GM21723 (cell line): ENCODE measurements at regions not wholly inside any gene's neighbourhood (a gene's known extent, or its start where the extent isn't known, plus 50 kb on each side); places are given as distances from the start of the nearest gene placed in this dataset.
"Not testable (repeated sequence)": the region's sequence is repeated elsewhere in the genome, so short reads cannot be mapped to it uniquely, and the experiment has no call there.

Experiments
- ATAC-seq: cut with Tn5 transposase; IDR thresholded peaks from one replicate; pipeline ENCODE4 v1.9.1; 2021; ENCODE audit warnings: mild to moderate bottlenecking, moderate library complexity; ENCODE audit not compliant: unreplicated experiment

- no peak for ATAC-seq
These were observed 335.3 kb downstream of the FGFR2 start for GRCh38 chr10:121262774-121263430.

GRCh38 chr10:121263431-121263783 lies 334.8 kb downstream of the FGFR2 start:
- ATAC-seq = no peak

- ATAC-seq = no peak
These were observed 332.7 kb downstream of the FGFR2 start for GRCh38 chr10:121265360-121266123.

DNA sequence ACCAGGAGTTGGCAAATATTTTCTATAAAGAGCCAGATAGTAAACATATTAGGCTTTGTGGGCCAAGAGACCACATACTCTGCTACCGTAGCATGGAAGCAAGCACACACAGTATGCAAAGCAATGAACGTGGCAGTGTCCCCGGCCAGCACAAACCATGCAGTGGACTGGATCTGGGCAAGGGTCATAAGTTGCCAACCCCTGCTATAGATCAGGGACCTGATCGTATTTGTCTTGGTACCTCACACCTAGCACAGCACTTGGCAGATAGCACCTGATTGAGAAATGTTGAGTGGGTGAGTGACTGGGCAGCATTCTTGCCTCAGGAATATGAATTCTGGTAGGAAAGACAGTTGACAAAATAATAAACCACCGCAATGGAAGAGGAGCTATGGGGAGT lies 331.9 kb downstream of the FGFR2 start:
- no peak for ATAC-seq

DNA sequence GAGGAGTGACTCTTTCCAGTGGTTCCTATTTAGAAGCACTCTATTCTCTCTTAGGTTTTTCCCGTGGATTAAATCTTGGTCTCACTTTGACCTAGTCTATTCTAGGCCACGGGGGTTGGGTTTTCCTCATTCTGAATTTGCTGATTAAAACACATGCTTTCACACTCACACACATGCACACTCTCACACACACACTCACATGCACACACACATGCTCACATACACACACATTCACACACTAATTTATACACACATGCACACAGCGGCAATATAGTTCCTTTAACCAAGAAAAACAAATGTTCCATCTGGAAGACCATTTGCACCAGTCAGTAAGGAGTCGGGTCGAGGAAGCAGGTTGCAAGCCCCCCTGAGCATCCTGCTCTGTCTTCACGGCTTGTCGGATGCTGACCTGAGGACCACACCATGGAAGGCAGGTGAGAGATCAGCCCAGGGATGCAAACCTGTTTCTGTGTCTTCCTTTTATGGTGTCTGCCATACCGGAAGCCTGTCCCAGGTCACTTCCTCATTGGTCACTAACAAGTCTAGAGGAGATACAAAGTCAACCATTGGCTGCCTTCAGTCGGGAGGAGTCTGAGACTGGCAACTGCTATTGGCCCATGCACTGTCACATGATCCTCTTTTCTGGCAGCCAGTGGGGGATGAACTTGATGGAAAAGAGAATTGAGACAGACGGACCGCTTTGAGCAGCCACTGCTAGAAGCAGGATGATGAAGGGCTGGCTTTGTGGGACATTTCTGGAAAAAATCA lies 330.8 kb downstream of the FGFR2 start:
- no peak for ATAC-seq

GRCh38 chr10:121268363-121268762 lies 329.9 kb downstream of the FGFR2 start:
- no peak for ATAC-seq

- no peak for ATAC-seq
These were observed 329.3 kb downstream of the FGFR2 start for GRCh38 chr10:121268863-121269432.

DNA sequence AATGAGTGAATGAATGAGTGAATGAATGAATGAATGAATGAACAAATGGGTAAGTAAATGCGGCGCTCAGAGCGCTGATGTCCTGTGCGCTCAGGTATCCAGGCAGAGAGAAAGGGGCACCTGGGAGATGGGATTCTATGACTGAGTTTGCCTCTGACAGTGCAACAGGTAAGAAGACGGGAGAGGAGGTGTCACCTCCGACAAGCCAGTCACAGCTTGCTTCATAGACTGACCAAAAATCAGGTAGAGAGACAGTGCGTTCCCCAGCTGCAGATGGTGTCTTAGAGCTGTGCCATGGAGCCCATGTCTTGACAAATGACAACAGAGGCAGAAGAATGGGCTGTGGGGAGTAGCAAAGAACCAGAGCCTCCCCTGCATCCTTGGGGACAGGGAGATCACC lies 327.3 kb downstream of the FGFR2 start:
- no peak for ATAC-seq

GRCh38 chr10:121276046-121276445 lies 322.2 kb downstream of the FGFR2 start:
- no peak for ATAC-seq

DNA sequence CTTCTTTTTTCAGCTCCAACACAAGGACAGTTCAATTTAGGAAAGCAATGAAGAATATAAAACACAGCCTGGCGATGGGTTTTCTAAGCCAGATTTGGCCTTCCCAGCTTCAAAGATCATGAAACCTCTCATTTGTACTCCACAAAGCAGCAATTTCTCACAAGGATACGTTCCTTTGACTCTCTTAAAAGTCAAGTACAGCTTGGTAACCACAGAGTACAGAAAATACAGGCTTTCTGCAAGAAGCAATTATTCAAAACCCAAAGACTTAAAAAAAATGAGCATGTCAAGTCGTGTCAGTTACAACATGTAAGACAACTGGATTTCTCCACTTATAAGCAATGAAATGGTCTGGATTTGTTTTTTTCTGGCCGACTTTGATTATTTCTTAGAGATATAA lies 321.4 kb downstream of the FGFR2 start:
- ATAC-seq = no peak

DNA sequence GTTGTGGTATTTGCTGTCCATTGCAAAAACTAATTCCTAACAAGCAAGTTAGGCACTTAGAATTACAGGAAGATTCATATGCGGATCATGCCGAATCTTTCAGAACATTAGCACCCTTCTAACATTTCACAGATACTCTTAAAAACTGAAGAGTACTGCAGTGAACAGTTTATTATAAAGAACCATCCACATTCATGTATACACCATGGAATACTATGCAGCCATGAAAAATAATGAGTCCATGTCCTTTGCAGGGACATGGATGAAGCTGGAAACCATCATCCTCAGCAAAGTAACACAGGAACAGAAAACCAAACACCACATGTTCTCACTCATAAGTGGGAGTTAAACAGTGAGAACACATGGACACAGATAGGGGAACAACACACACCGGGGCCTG lies 319.9 kb downstream of the FGFR2 start:
- ATAC-seq = not testable (repeated sequence)

DNA sequence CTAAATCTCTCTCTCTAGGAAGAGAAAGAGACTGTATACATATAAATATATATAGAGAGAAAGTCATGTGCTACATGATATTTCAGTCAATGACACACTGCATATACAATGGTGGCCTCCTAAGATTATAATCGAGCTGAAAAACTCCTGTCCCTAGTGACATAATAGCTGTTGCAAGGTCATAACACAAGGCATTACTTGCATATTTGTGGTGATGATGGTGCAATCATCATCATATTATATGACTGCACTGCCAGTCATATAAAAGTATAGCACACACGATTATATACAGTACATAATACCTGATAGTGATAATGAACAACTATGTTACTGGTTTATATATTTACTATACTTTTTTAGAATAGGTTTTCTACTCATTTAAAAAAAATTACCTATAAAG lies 316.7 kb downstream of the FGFR2 start:
- ATAC-seq = no peak

- ATAC-seq = no peak
These were observed 316.0 kb downstream of the FGFR2 start for GRCh38 chr10:121282264-121282663.

- no peak for ATAC-seq
These were observed 315.3 kb downstream of the FGFR2 start for GRCh38 chr10:121282797-121283515.

- ATAC-seq = no peak
These were observed 313.3 kb downstream of the FGFR2 start for GRCh38 chr10:121284936-121285335.

GRCh38 chr10:121285406-121286196 lies 312.6 kb downstream of the FGFR2 start:
- ATAC-seq = no peak

DNA sequence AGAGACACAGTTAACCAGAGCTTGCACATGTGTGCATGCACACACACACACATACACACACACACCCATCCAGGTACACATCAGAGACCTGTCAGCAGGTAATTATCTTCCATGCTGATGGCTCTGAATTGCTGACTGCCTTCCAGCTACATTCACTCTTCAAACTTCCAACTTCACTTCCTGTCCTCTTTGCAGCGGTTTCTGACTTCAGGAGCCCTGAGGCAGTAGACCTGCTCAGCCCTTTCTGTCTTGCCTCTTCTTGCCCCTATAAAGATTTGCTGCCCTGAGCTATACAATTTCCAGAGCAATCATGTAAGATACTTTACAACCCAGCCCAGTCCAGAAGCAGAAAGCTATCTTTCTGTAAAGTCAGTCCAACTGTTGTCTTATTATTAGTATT lies 310.2 kb downstream of the FGFR2 start:
- no peak for ATAC-seq

DNA sequence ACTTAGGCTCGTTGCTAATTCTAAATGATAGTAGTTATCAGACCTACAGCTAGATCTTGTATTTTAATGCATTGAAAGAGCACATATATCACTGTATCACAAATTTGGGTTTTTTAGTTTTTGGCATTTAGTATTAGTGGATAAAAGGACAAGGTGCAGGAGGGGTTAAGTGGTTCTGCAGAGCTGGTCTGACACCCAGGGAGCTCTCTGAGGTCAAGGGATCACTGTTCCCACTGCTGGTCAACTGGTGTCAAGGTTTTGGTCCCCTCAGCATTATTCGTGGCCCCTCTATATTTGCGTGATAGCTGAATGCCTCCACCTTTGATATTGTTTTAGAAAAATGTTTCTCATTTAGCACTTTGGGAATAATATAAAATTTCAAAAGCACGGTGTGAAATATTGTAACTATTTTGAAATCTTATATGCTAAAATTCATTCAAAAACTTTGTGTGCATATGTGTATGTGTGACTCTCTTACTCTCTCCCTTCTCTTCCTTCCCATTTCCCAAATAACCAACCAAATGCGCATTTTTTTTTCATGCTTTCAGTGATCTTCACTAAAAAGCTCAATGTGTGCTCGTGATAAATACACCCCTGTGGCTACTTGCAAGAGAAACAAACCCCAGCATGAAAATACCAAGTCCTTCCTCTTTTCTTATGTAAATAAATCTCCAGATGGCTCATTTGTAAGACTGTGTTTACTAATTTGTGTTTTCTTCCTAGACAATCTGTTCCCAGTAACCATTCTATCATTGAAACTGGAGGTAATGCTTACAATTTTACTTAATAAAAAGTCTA lies 309.2 kb downstream of the FGFR2 start:
- no peak for ATAC-seq

DNA sequence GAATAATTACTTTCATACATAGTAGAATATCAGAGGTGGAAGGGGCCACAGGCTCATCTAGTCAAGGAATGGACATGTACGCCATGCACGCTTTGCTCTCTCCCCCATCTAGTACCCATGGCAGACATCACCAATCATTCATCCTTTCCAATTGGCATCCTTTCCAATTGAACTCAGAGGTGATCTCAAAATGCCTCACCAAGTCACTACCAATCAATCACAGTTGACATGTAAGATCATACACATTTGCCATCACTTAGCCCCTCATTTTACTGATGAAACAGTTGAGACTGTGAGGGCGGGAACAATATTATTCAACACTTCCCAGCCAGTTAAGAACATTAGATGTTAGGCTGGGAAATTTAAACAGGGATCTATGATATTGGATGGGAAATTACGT lies 308.4 kb downstream of the FGFR2 start:
- ATAC-seq = no peak
